Right atrium auricular region (tissue), 2 donors: ENCODE measurements at regions not wholly inside any gene's neighbourhood (a gene's known extent, or its start where the extent isn't known, plus 50 kb on each side); places are given as distances from the start of the nearest gene placed in this dataset.
A peak's percentile ranks its signal among the peaks of the same experiment; 100 is the strongest.

Experiments used
- DNase-seq: peaks from one replicate; pipeline ENCODE4 v3.0.0-alpha.2; 2019; ENCODE audit warnings: low spot score
- H3K27ac ChIP-seq, 2 donors: fragments of 200-600 bp; sonication (generic); 1 replicate in 1 of 2; 2 replicates in 1 of 2; pipeline ENCODE4 v1.5.1; 2016 to 2019
- H3K27me3 ChIP-seq, 2 donors: fragments of 200-600 bp; sonication (generic); one replicate each; pipeline versions ENCODE4 v1.5.1 to v1.6.0; 2017 to 2019
- H3K36me3 ChIP-seq: fragments of 200-600 bp; sonication (generic); one replicate; pipeline ENCODE4 v1.5.1; 2016
- H3K4me1 ChIP-seq, 2 donors: fragments of 200-600 bp; sonication (generic); one replicate each; pipeline versions ENCODE4 v1.5.1 to v1.6.0; 2017 to 2019
- H3K4me3 ChIP-seq, 2 donors: fragments of 200-600 bp; sonication (generic); 1 replicate in 1 of 2; 2 replicates in 1 of 2; pipeline ENCODE4 v1.5.1; 2017 to 2019; ENCODE audit warnings: mild to moderate bottlenecking in 1 of 2, moderate library complexity in 1 of 2
- H3K9me3 ChIP-seq, 2 donors: fragments of 200-600 bp; sonication (generic); one replicate each; pipeline ENCODE4 v1.5.1; 2019
- CTCF ChIP-seq, 2 donors: fragments of 200-600 bp; sonication (generic); IDR thresholded peaks; one replicate each; pipeline ENCODE4 v1.5.1; 2019; ENCODE audit warnings: antibody characterized with exemption in 2 of 2

- no peak for DNase-seq
- H3K36me3 ChIP-seq, result no peaks in the 10 kb centered on the region
- TF ChIP-seq CTCF (IDR thresholded peaks at IDR 0.05), result no peak
- H3K27me3 ChIP-seq, result no peaks in the 10 kb centered on the region
- H3K9me3 ChIP-seq, result no peaks in the 10 kb centered on the region
- no peak overlapping the region for H3K27ac ChIP-seq
- H3K4me1 ChIP-seq, result no peaks in the 10 kb centered on the region
- H3K4me3 ChIP-seq, result no peak overlapping the region
Measured at GRCh38 chr4:12050357-12050756, 621.7 kb upstream of the HS3ST1 start.

- Histone ChIP-seq H3K27ac (no peak overlapping the region), H3K36me3 (no peaks in the 10 kb centered on the region), H3K27me3 (no peaks in the 10 kb centered on the region), H3K4me1 (no peaks in the 10 kb centered on the region), H3K4me3 (no peak overlapping the region), H3K9me3 (no peaks in the 10 kb centered on the region)
- no peak for DNase-seq
- TF ChIP-seq CTCF (IDR thresholded peaks at IDR 0.05), result no peak
Measured at GRCh38 chr4:12042818-12043217, 614.1 kb upstream of the HS3ST1 start.

- Histone ChIP-seq H3K27me3 (no peaks in the 10 kb centered on the region), H3K9me3 (no peaks in the 10 kb centered on the region), H3K4me3 (no peak overlapping the region), H3K36me3 (no peaks in the 10 kb centered on the region), H3K27ac (no peak overlapping the region), H3K4me1 (no peaks in the 10 kb centered on the region)
- peak in 1 of 2 donors; percentile 66 for TF ChIP-seq CTCF (IDR thresholded peaks at IDR 0.05)
- no peak for DNase-seq
Measured at GRCh38 chr4:12041828-12042227, 613.1 kb upstream of the HS3ST1 start.

- no peaks in the 10 kb centered on the region for H3K9me3 ChIP-seq
- H3K27ac ChIP-seq, result no peak overlapping the region
- H3K4me1 ChIP-seq, result no peaks in the 10 kb centered on the region
- no peaks in the 10 kb centered on the region for H3K36me3 ChIP-seq
- no peaks in the 10 kb centered on the region for H3K27me3 ChIP-seq
- TF ChIP-seq CTCF (IDR thresholded peaks at IDR 0.05), result no peak
- DNase-seq, result no peak
- H3K4me3 ChIP-seq, result no peak overlapping the region
Measured at GRCh38 chr4:12036450-12036849, 607.8 kb upstream of the HS3ST1 start.

GRCh38 chr4:12028258-12028657 lies 599.6 kb upstream of the HS3ST1 start:
- no peak overlapping the region for H3K4me3 ChIP-seq
- H3K36me3 ChIP-seq, result no peaks in the 10 kb centered on the region
- H3K27ac ChIP-seq, result no peak overlapping the region
- no peak for DNase-seq
- no peaks in the 10 kb centered on the region for H3K27me3 ChIP-seq
- TF ChIP-seq CTCF (IDR thresholded peaks at IDR 0.05), result no peak
- no peaks in the 10 kb centered on the region for H3K9me3 ChIP-seq
- H3K4me1 ChIP-seq, result no peaks in the 10 kb centered on the region

GRCh38 chr4:12022409-12022808 lies 593.7 kb upstream of the HS3ST1 start:
- Histone ChIP-seq H3K36me3 (no peaks in the 10 kb centered on the region), H3K27me3 (no peaks in the 10 kb centered on the region), H3K27ac (no peak overlapping the region), H3K9me3 (peaks cover 0 to 4% of the 10 kb centered on the region in 2 donors), H3K4me3 (no peak overlapping the region), H3K4me1 (no peaks in the 10 kb centered on the region)
- DNase-seq, result no peak
- no peak for TF ChIP-seq CTCF (IDR thresholded peaks at IDR 0.05)
